ENCODE measurements at regions not wholly inside any gene's neighbourhood (a gene's known extent, or its start where the extent isn't known, plus 50 kb on each side); places are given as distances from the start of the nearest gene placed in this dataset.
A peak's percentile ranks its signal among the peaks of the same experiment; 100 is the strongest.

- TF ChIP-seq NFIC (IDR thresholded peaks at IDR 0.05) (peak; percentile 85), IRF9 (tag; IDR thresholded peaks at IDR 0.05) (0 out of 2 replicates have a peak, but pooled peaks have one; percentile 23), LEF1 (IDR thresholded peaks at IDR 0.05) (peak; percentile 78), MNT (conservative IDR thresholded peaks at IDR 0.05) (0 out of 4 replicates have a peak, but pooled peaks of 1 of the 2 experiments have one; percentile 31), MAFG (tag; conservative IDR thresholded peaks at IDR 0.05) (0 out of 2 replicates have a peak, but pooled peaks have one; percentile 7), HLTF (IDR thresholded peaks at IDR 0.05) (peak; percentile 38; the same call in 1 of the 2 replicates), MTA2 (IDR thresholded peaks at IDR 0.05; ENCODE audit: low read depth) (peak; percentile 94), MTA1 (IDR thresholded peaks at IDR 0.05; ENCODE audit: borderline replicate concordance) (peak; percentile 75), EP300 (IDR thresholded peaks at IDR 0.05; ENCODE audit: low read length) (peak; percentile 94)
- TF ChIP-seq, protein P1, sequence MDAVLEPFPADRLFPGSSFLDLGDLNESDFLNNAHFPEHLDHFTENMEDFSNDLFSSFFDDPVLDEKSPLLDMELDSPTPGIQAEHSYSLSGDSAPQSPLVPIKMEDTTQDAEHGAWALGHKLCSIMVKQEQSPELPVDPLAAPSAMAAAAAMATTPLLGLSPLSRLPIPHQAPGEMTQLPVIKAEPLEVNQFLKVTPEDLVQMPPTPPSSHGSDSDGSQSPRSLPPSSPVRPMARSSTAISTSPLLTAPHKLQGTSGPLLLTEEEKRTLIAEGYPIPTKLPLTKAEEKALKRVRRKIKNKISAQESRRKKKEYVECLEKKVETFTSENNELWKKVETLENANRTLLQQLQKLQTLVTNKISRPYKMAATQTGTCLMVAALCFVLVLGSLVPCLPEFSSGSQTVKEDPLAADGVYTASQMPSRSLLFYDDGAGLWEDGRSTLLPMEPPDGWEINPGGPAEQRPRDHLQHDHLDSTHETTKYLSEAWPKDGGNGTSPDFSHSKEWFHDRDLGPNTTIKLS (IDR thresholded peaks at IDR 0.05; ENCODE audit: borderline replicate concordance, low read depth): peak; percentile 28; the same call in 1 of the 2 replicates
- TF ChIP-seq, protein P2, sequence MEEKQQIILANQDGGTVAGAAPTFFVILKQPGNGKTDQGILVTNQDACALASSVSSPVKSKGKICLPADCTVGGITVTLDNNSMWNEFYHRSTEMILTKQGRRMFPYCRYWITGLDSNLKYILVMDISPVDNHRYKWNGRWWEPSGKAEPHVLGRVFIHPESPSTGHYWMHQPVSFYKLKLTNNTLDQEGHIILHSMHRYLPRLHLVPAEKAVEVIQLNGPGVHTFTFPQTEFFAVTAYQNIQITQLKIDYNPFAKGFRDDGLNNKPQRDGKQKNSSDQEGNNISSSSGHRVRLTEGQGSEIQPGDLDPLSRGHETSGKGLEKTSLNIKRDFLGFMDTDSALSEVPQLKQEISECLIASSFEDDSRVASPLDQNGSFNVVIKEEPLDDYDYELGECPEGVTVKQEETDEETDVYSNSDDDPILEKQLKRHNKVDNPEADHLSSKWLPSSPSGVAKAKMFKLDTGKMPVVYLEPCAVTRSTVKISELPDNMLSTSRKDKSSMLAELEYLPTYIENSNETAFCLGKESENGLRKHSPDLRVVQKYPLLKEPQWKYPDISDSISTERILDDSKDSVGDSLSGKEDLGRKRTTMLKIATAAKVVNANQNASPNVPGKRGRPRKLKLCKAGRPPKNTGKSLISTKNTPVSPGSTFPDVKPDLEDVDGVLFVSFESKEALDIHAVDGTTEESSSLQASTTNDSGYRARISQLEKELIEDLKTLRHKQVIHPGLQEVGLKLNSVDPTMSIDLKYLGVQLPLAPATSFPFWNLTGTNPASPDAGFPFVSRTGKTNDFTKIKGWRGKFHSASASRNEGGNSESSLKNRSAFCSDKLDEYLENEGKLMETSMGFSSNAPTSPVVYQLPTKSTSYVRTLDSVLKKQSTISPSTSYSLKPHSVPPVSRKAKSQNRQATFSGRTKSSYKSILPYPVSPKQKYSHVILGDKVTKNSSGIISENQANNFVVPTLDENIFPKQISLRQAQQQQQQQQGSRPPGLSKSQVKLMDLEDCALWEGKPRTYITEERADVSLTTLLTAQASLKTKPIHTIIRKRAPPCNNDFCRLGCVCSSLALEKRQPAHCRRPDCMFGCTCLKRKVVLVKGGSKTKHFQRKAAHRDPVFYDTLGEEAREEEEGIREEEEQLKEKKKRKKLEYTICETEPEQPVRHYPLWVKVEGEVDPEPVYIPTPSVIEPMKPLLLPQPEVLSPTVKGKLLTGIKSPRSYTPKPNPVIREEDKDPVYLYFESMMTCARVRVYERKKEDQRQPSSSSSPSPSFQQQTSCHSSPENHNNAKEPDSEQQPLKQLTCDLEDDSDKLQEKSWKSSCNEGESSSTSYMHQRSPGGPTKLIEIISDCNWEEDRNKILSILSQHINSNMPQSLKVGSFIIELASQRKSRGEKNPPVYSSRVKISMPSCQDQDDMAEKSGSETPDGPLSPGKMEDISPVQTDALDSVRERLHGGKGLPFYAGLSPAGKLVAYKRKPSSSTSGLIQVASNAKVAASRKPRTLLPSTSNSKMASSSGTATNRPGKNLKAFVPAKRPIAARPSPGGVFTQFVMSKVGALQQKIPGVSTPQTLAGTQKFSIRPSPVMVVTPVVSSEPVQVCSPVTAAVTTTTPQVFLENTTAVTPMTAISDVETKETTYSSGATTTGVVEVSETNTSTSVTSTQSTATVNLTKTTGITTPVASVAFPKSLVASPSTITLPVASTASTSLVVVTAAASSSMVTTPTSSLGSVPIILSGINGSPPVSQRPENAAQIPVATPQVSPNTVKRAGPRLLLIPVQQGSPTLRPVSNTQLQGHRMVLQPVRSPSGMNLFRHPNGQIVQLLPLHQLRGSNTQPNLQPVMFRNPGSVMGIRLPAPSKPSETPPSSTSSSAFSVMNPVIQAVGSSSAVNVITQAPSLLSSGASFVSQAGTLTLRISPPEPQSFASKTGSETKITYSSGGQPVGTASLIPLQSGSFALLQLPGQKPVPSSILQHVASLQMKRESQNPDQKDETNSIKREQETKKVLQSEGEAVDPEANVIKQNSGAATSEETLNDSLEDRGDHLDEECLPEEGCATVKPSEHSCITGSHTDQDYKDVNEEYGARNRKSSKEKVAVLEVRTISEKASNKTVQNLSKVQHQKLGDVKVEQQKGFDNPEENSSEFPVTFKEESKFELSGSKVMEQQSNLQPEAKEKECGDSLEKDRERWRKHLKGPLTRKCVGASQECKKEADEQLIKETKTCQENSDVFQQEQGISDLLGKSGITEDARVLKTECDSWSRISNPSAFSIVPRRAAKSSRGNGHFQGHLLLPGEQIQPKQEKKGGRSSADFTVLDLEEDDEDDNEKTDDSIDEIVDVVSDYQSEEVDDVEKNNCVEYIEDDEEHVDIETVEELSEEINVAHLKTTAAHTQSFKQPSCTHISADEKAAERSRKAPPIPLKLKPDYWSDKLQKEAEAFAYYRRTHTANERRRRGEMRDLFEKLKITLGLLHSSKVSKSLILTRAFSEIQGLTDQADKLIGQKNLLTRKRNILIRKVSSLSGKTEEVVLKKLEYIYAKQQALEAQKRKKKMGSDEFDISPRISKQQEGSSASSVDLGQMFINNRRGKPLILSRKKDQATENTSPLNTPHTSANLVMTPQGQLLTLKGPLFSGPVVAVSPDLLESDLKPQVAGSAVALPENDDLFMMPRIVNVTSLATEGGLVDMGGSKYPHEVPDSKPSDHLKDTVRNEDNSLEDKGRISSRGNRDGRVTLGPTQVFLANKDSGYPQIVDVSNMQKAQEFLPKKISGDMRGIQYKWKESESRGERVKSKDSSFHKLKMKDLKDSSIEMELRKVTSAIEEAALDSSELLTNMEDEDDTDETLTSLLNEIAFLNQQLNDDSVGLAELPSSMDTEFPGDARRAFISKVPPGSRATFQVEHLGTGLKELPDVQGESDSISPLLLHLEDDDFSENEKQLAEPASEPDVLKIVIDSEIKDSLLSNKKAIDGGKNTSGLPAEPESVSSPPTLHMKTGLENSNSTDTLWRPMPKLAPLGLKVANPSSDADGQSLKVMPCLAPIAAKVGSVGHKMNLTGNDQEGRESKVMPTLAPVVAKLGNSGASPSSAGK (IDR thresholded peaks at IDR 0.05): peak; percentile 64
Measured at GRCh38 chr14:101677912-101678327, 83.6 kb upstream of the PPP2R5C start (continued).

All from K562 (cell line).